ENCODE measurements at regions not wholly inside any gene's neighbourhood (a gene's known extent, or its start where the extent isn't known, plus 50 kb on each side); places are given as distances from the start of the nearest gene placed in this dataset.

DNA sequence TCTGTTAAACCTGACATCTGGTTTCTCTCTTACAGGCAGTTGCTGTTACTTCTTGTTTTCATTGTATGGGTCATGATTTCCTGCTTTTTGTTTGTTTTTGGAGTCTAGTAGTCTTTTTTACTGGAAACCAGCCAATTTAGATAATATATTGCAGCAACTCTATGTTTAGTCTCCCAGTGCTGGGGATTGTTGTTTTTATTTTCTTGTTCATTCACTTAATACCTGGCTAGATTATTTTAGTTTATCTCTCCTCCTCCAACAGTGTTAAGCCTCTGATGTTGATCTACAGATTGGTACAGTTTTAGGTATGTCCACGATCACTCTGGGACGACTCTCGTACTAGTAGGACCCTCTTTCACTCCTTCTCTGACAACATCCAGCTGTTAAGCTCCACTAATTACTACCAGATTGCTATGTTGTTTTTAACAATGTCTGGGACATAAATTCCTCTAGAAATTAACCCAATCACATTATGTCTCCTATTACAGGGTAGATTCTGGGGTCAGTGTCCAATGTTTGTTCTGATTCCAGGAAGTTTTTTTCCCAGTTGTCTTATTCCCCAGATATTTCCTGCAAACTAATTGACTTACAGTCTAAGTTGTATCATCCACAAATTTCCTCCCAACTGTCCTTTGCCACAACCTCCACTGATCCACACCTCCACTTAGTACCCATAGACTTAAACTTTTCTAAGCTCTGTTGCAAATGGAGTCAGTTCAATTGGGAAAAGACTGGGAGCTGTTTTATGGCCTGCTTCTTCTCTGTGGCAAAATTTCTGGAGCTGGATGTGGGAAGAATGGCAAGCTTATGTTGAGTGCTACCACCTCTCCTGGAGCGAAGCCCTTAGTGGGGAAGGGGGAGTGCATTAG lies 1280.6 kb upstream of the CNTN5 start (continued):
- TF ChIP-seq, protein P1, sequence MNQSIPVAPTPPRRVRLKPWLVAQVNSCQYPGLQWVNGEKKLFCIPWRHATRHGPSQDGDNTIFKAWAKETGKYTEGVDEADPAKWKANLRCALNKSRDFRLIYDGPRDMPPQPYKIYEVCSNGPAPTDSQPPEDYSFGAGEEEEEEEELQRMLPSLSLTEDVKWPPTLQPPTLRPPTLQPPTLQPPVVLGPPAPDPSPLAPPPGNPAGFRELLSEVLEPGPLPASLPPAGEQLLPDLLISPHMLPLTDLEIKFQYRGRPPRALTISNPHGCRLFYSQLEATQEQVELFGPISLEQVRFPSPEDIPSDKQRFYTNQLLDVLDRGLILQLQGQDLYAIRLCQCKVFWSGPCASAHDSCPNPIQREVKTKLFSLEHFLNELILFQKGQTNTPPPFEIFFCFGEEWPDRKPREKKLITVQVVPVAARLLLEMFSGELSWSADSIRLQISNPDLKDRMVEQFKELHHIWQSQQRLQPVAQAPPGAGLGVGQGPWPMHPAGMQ (IDR thresholded peaks at IDR 0.05; ENCODE audit: borderline replicate concordance) = no peak
- no peak for TF ChIP-seq SMAD5 (IDR thresholded peaks at IDR 0.05; ENCODE audit: low read depth)
- no peak for TF ChIP-seq BHLHE40 (IDR thresholded peaks at IDR 0.05; ENCODE audit: borderline replicate concordance in 1 of 2, low read depth in 2 of 2, low read length in 1 of 2)
- TF ChIP-seq, protein P2, sequence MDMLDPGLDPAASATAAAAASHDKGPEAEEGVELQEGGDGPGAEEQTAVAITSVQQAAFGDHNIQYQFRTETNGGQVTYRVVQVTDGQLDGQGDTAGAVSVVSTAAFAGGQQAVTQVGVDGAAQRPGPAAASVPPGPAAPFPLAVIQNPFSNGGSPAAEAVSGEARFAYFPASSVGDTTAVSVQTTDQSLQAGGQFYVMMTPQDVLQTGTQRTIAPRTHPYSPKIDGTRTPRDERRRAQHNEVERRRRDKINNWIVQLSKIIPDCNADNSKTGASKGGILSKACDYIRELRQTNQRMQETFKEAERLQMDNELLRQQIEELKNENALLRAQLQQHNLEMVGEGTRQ (IDR thresholded peaks at IDR 0.05; ENCODE audit: borderline replicate concordance, low read depth, low read length) = no peak
- no peak for TF ChIP-seq RFX5 (IDR thresholded peaks at IDR 0.05; ENCODE audit: low read depth, low read length)
- TF ChIP-seq, protein P3, sequence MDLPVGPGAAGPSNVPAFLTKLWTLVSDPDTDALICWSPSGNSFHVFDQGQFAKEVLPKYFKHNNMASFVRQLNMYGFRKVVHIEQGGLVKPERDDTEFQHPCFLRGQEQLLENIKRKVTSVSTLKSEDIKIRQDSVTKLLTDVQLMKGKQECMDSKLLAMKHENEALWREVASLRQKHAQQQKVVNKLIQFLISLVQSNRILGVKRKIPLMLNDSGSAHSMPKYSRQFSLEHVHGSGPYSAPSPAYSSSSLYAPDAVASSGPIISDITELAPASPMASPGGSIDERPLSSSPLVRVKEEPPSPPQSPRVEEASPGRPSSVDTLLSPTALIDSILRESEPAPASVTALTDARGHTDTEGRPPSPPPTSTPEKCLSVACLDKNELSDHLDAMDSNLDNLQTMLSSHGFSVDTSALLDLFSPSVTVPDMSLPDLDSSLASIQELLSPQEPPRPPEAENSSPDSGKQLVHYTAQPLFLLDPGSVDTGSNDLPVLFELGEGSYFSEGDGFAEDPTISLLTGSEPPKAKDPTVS (IDR thresholded peaks at IDR 0.05; ENCODE audit: low read depth, low read length) = no peak
- TF ChIP-seq YBX1 (IDR thresholded peaks at IDR 0.05) = no peak
- no peak for TF ChIP-seq SP1 (IDR thresholded peaks at IDR 0.05; ENCODE audit: low read depth, low read length)
- no peak for TF ChIP-seq MEF2B (IDR thresholded peaks at IDR 0.05; ENCODE audit: partially characterized antibody, poor library complexity, severe bottlenecking)

Measured in GM12878 (cell line).